Stomach (tissue), 8 donors: ENCODE measurements at regions not wholly inside any gene's neighbourhood (a gene's known extent, or its start where the extent isn't known, plus 50 kb on each side); places are given as distances from the start of the nearest gene placed in this dataset.

Experiments
- DNase-seq, 2 donors: peaks; one replicate each; pipeline versions ENCODE4 v3.0.0 to v3.0.0-alpha.2; 2013 to 2019
- H3K27ac ChIP-seq, 5 donors: fragments of 200-600 bp in 4 of 5; sonication (generic) in 4 of 5; one replicate each; pipeline ENCODE4 v1.5.1; 2013 to 2019; ENCODE audit warnings: mild to moderate bottlenecking in 1 of 5, moderate library complexity in 1 of 5
- H3K27me3 ChIP-seq, 3 donors: fragments of 200-600 bp; sonication (generic); one replicate each; pipeline ENCODE4 v1.5.1; 2017 to 2019; ENCODE audit warnings: mixed run types in 1 of 3
- H3K36me3 ChIP-seq, 4 donors: fragments of 200-600 bp; sonication (generic); 1 replicate in 3 of 4; 2 replicates in 1 of 4; pipeline ENCODE4 v1.5.1; 2016 to 2019
- H3K4me1 ChIP-seq, 4 donors: fragments of 200-600 bp; sonication (generic); one replicate each; pipeline ENCODE4 v1.5.1; 2016 to 2019
- H3K4me3 ChIP-seq, 4 donors: fragments of 200-600 bp; sonication (generic) in 3 of 4; one replicate each; pipeline ENCODE4 v1.5.1; 2016 to 2019; ENCODE audit warnings: mild to moderate bottlenecking in 1 of 4
- H3K9me3 ChIP-seq, 4 donors: fragments of 200-600 bp; sonication (generic); one replicate each; pipeline ENCODE4 v1.5.1; 2016 to 2019
- CTCF ChIP-seq, 7 experiments: fragments of 450-650 bp in 4 of 7; fragments of 200-600 bp in 3 of 7; sonication (generic) in 3 of 7; IDR thresholded peaks; one replicate each; pipeline ENCODE4 v1.5.1; 2016 to 2019; ENCODE audit warnings: antibody characterized with exemption in 7 of 7, control low read depth in 2 of 7, mild to moderate bottlenecking in 1 of 7
- EP300 ChIP-seq: sonication (generic); formaldehyde crosslinking; IDR thresholded peaks from one replicate; pipeline ENCODE4 v1.6.1; 2017; ENCODE audit warnings: antibody characterized with exemption
- POLR2A ChIP-seq, 4 donors: fragments of 450-650 bp; IDR thresholded peaks; one replicate each; pipeline ENCODE4 v1.6.1; 2016; ENCODE audit warnings: antibody characterized with exemption in 4 of 4, control low read depth in 2 of 4, mild to moderate bottlenecking in 1 of 4, moderate library complexity in 1 of 4
- POLR2AphosphoS5 ChIP-seq, 3 donors: sonication (generic); formaldehyde crosslinking; IDR thresholded peaks; one replicate each; pipeline ENCODE4 v1.6.1; 2016; ENCODE audit warnings: antibody characterized with exemption in 3 of 3
- whole genome bisulfite sequencing, 5 donors: extraction: QIAGEN DNeasy Blood & Tissue Kit in 3 of 5; methylation state at CpG; one replicate each; pipeline versions ENCODE4 v1.1.5 to v1.1.7; 2013 to 2018; 5-methylcytosine and 5-hydroxymethylcytosine counted together
- intact Hi-C: fragments of 100-400 bp; cut with DNase I; formaldehyde crosslinking; loops from one replicate; pipeline ENCODE4 v1.15.1; 2023; ENCODE audit warnings: low total_unique reads
- donor health status: healthy with polysubstance abuse.
- donor health status: Bipolar disorder and iron deficiency.
- donor health status: healthy.

GRCh38 chr14:53327716-53328115, 174.6 kb upstream of the DDHD1 start:
- no peaks in the 10 kb centered on the region for H3K36me3 ChIP-seq
- intact Hi-C loops, result no loop called here
- H3K9me3 ChIP-seq, result no peaks in the 10 kb centered on the region
- no peak overlapping the region for H3K27ac ChIP-seq
- no peak for TF ChIP-seq POLR2AphosphoS5 (IDR thresholded peaks at IDR 0.05)
- no peak for TF ChIP-seq CTCF (IDR thresholded peaks at IDR 0.05)
- TF ChIP-seq POLR2A (IDR thresholded peaks at IDR 0.05), result no peak
- TF ChIP-seq EP300, result no peak
- H3K27me3 ChIP-seq, result no peaks in the 10 kb centered on the region
- no peaks in the 10 kb centered on the region for H3K4me1 ChIP-seq
- DNase-seq, result no peak
- WGBS, 5 donors, result 80 to 92% (median 89%) methylated on average over 1 of the region's 1 CpG
- no peak overlapping the region for H3K4me3 ChIP-seq

- intact Hi-C loops, result no loop called here
- no peak for TF ChIP-seq POLR2AphosphoS5 (IDR thresholded peaks at IDR 0.05)
- TF ChIP-seq CTCF (IDR thresholded peaks at IDR 0.05), result no peak
- no peak for TF ChIP-seq EP300
- TF ChIP-seq POLR2A (IDR thresholded peaks at IDR 0.05), result no peak
These were observed 172.2 kb upstream of the DDHD1 start for GRCh38 chr14:53325176-53325806.

GRCh38 chr14:53316504-53316903, 163.4 kb upstream of the DDHD1 start:
- H3K9me3 ChIP-seq, result peaks cover 0 to 19% (median 7%) of the 10 kb centered on the region in 4 donors
- H3K36me3 ChIP-seq, result no peaks in the 10 kb centered on the region
- TF ChIP-seq EP300 (no peak), POLR2AphosphoS5 (IDR thresholded peaks at IDR 0.05) (no peak), POLR2A (IDR thresholded peaks at IDR 0.05) (no peak), CTCF (IDR thresholded peaks at IDR 0.05) (no peak)
- H3K4me1 ChIP-seq, result no peaks in the 10 kb centered on the region
- DNase-seq, result no peak
- WGBS, 5 donors, result 30 to 76% (median 51%) methylated on average over 5 of the region's 5 CpGs
- H3K27me3 ChIP-seq, result no peaks in the 10 kb centered on the region
- H3K4me3 ChIP-seq, result no peak overlapping the region
- H3K27ac ChIP-seq, result no peak overlapping the region
- intact Hi-C loops, result no loop called here

More at GRCh38 chr14:53325176-53325806, 172.2 kb upstream of the DDHD1 start:
- peak in 1 of 2 donors; percentile 28 for DNase-seq
- no peaks in the 10 kb centered on the region for H3K4me1 ChIP-seq
- no peaks in the 10 kb centered on the region for H3K9me3 ChIP-seq
- no peak overlapping the region for H3K4me3 ChIP-seq
- no peaks in the 10 kb centered on the region for H3K27me3 ChIP-seq
- H3K27ac ChIP-seq, result no peak overlapping the region
- no peaks in the 10 kb centered on the region for H3K36me3 ChIP-seq

- Histone ChIP-seq H3K9me3 (peaks cover 0 to 14% (median 3%) of the 10 kb centered on the region in 4 donors), H3K4me1 (peaks cover 4 to 19% (median 9%) of the 10 kb centered on the region in 4 donors), H3K4me3 (no peak overlapping the region), H3K27me3 (no peaks in the 10 kb centered on the region), H3K36me3 (no peaks in the 10 kb centered on the region), H3K27ac (no peak overlapping the region)
- TF ChIP-seq POLR2AphosphoS5 (IDR thresholded peaks at IDR 0.05) (no peak), EP300 (no peak), CTCF (IDR thresholded peaks at IDR 0.05) (no peak), POLR2A (IDR thresholded peaks at IDR 0.05) (no peak)
- intact Hi-C loops, result no loop called here
- DNase-seq, result no peak
- 88 to 97% (median 96%) methylated on average over 2 of the region's 2 CpGs for WGBS, 5 donors
These were observed 157.3 kb upstream of the DDHD1 start for GRCh38 chr14:53310412-53310811.
